ENCODE measurements at regions not wholly inside any gene's neighbourhood (a gene's known extent, or its start where the extent isn't known, plus 50 kb on each side); places are given as distances from the start of the nearest gene placed in this dataset.

GRCh38 chr7:156050636-156051569, 238.6 kb upstream of the SHH start:
- no peaks in the 10 kb centered on the region for H3K27me3 ChIP-seq (ENCODE audit: control insufficient read depth, insufficient read depth, low read length)
- DNase-seq (ENCODE audit: low read depth, low spot score) (no peak), ATAC-seq (no peak)
- BruUV-seq (replicated peaks), result no TSS peak
- CTCF ChIA-PET, result no interaction called here
- H3K4me1 ChIP-seq (ENCODE audit: control insufficient read depth, insufficient read depth, low read length), result no peaks in the 10 kb centered on the region
- H3K9me3 ChIP-seq (ENCODE audit: control insufficient read depth, insufficient read depth, low read depth, low read length), result no peaks in the 10 kb centered on the region
- H3K4me3 ChIP-seq (ENCODE audit: low read depth in 2 of 2, low read length in 2 of 2), result no peak overlapping the region
- POLR2A ChIA-PET, result no interaction called here
- TF ChIP-seq, protein P1, sequence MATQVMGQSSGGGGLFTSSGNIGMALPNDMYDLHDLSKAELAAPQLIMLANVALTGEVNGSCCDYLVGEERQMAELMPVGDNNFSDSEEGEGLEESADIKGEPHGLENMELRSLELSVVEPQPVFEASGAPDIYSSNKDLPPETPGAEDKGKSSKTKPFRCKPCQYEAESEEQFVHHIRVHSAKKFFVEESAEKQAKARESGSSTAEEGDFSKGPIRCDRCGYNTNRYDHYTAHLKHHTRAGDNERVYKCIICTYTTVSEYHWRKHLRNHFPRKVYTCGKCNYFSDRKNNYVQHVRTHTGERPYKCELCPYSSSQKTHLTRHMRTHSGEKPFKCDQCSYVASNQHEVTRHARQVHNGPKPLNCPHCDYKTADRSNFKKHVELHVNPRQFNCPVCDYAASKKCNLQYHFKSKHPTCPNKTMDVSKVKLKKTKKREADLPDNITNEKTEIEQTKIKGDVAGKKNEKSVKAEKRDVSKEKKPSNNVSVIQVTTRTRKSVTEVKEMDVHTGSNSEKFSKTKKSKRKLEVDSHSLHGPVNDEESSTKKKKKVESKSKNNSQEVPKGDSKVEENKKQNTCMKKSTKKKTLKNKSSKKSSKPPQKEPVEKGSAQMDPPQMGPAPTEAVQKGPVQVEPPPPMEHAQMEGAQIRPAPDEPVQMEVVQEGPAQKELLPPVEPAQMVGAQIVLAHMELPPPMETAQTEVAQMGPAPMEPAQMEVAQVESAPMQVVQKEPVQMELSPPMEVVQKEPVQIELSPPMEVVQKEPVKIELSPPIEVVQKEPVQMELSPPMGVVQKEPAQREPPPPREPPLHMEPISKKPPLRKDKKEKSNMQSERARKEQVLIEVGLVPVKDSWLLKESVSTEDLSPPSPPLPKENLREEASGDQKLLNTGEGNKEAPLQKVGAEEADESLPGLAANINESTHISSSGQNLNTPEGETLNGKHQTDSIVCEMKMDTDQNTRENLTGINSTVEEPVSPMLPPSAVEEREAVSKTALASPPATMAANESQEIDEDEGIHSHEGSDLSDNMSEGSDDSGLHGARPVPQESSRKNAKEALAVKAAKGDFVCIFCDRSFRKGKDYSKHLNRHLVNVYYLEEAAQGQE (IDR thresholded peaks at IDR 0.05; ENCODE audit: insufficient read depth in 1 of 2, low read depth in 2 of 2, low read length in 1 of 2), result no peak
- TF ChIP-seq POLR2AphosphoS5 (IDR thresholded peaks at IDR 0.05; ENCODE audit: low read depth, low read length), result no peak
- no peak for TF ChIP-seq TCF7L2 (IDR thresholded peaks at IDR 0.05; ENCODE audit: low read depth, low read length)
- TF ChIP-seq, protein P2, sequence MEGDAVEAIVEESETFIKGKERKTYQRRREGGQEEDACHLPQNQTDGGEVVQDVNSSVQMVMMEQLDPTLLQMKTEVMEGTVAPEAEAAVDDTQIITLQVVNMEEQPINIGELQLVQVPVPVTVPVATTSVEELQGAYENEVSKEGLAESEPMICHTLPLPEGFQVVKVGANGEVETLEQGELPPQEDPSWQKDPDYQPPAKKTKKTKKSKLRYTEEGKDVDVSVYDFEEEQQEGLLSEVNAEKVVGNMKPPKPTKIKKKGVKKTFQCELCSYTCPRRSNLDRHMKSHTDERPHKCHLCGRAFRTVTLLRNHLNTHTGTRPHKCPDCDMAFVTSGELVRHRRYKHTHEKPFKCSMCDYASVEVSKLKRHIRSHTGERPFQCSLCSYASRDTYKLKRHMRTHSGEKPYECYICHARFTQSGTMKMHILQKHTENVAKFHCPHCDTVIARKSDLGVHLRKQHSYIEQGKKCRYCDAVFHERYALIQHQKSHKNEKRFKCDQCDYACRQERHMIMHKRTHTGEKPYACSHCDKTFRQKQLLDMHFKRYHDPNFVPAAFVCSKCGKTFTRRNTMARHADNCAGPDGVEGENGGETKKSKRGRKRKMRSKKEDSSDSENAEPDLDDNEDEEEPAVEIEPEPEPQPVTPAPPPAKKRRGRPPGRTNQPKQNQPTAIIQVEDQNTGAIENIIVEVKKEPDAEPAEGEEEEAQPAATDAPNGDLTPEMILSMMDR (IDR thresholded peaks at IDR 0.05), result no peak
- no peak for TF ChIP-seq SIN3A (IDR thresholded peaks at IDR 0.05; ENCODE audit: borderline replicate concordance, insufficient read depth, low read depth, low read length)
- no peak overlapping the region for H3K27ac ChIP-seq (ENCODE audit: low read length)
- no peaks in the 10 kb centered on the region for H3K36me3 ChIP-seq (ENCODE audit: control insufficient read depth, insufficient read depth, low read length)
- in situ Hi-C loops (cut with HindIII; ENCODE audit: low pct_unique_long_range_greater_than_20kb, low sequenced_read_pairs) (no loop called here), intact Hi-C loops (cut with micrococcal nuclease; ENCODE audit: unreplicated experiment) (no loop called here)

DNA sequence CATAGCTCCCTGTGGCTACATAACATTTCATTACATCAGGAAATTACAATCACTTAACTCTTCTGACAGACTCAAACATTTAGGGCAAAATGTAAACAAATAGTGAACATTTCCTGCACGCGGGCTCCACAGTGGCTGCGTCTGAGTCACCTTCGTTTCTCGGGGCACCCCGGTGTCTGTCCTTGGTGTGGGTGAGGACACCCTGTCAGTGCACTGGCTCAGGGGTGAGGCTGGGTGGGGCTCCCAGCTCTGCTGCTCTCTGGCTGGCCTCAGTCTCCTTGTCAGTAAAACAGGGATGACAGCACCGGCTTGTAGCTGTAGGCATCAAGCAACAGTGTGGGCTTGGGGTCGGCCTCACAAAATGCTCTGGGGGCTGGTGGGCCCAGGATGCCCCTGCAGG, 237.1 kb upstream of the SHH start:
- TF ChIP-seq, protein P2 (IDR thresholded peaks at IDR 0.05), result no peak
- TF ChIP-seq, protein P1 (IDR thresholded peaks at IDR 0.05; ENCODE audit: insufficient read depth in 1 of 2, low read depth in 2 of 2, low read length in 1 of 2), result no peak
- TF ChIP-seq POLR2AphosphoS5 (IDR thresholded peaks at IDR 0.05; ENCODE audit: low read depth, low read length) (no peak), SIN3A (IDR thresholded peaks at IDR 0.05; ENCODE audit: borderline replicate concordance, insufficient read depth, low read depth, low read length) (no peak), TCF7L2 (IDR thresholded peaks at IDR 0.05; ENCODE audit: low read depth, low read length) (no peak)
- H3K4me1 ChIP-seq (ENCODE audit: control insufficient read depth, insufficient read depth, low read length), result no peaks in the 10 kb centered on the region
- no peaks in the 10 kb centered on the region for H3K27me3 ChIP-seq (ENCODE audit: control insufficient read depth, insufficient read depth, low read length)
- H3K27ac ChIP-seq (ENCODE audit: low read length), result no peak overlapping the region
- DNase-seq (ENCODE audit: low read depth, low spot score), result no peak
- intact Hi-C loops (cut with micrococcal nuclease; ENCODE audit: unreplicated experiment) (no loop called here), in situ Hi-C loops (cut with HindIII; ENCODE audit: low pct_unique_long_range_greater_than_20kb, low sequenced_read_pairs) (no loop called here)
- H3K4me3 ChIP-seq (ENCODE audit: low read depth in 2 of 2, low read length in 2 of 2), result no peak overlapping the region
- H3K36me3 ChIP-seq (ENCODE audit: control insufficient read depth, insufficient read depth, low read length), result no peaks in the 10 kb centered on the region
- POLR2A ChIA-PET, result no interaction called here
- CTCF ChIA-PET, result no interaction called here
- no peaks in the 10 kb centered on the region for H3K9me3 ChIP-seq (ENCODE audit: control insufficient read depth, insufficient read depth, low read depth, low read length)
- BruUV-seq (replicated peaks), result no TSS peak
- ATAC-seq, result no peak

Data from Panc1 (cell line).